ENCODE measurements at regions not wholly inside any gene's neighbourhood (a gene's known extent, or its start where the extent isn't known, plus 50 kb on each side); places are given as distances from the start of the nearest gene placed in this dataset.

DNA sequence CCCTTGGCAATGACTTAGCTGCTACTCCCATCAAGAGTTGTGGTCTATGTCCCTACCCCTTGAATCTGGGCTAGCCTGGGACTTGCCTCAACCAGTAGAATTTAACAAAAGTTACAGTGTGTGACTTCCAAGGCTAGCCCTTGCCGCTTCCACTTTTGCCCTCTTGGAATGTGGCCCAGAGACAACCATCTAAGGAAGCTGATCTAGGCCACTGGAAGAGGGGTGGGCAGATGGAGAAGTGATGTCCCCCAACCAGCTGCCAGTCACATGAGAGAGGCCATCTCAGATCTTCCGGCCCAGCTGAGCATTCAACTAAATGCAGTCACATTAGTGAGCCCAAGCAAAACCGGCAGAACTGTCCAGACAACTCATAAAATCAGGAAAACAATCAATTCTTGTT lies 115.1 kb downstream of the TOMM20 start:
- Histone ChIP-seq H2AFZ (ENCODE audit: low read length) (no peak overlapping the region), H2AK5ac (ENCODE audit: insufficient read length, low read length) (no peak overlapping the region), H3K27me3 (ENCODE audit: insufficient read depth, low read length) (no peaks in the 10 kb centered on the region; the same call in 1 of the 2 replicates), H3K4ac (ENCODE audit: low read depth, low read length) (no peak overlapping the region), H2BK120ac (ENCODE audit: low read depth, low read length, poor library complexity, severe bottlenecking) (no peak overlapping the region), H3K9me3 (ENCODE audit: control insufficient read depth, low read depth, low read length) (no peaks in the 10 kb centered on the region), H3K56ac (ENCODE audit: insufficient read length, low read depth, low read length) (no peak overlapping the region), H4K8ac (replicated peaks; ENCODE audit: insufficient read length, low read depth, low read length) (no peak overlapping the region), H3K4me1 (ENCODE audit: insufficient read depth, low read length) (no peaks in the 10 kb centered on the region), H3K79me1 (ENCODE audit: insufficient read depth, low read depth, low read length, poor library complexity, severe bottlenecking) (no peaks in the 10 kb centered on the region), H4K91ac (ENCODE audit: insufficient read length, low read depth, low read length) (no peak overlapping the region), H3K23ac (ENCODE audit: insufficient read length, low read depth, low read length) (no peak overlapping the region), H4K20me1 (ENCODE audit: control insufficient read depth, insufficient read depth, insufficient read length) (no peaks in the 10 kb centered on the region), H3K14ac (ENCODE audit: insufficient read depth, low read length) (no peak overlapping the region), H3K9ac (ENCODE audit: extremely low read depth, insufficient read length, low read length) (no peak overlapping the region), H2BK15ac (ENCODE audit: low read depth, low read length) (no peak overlapping the region), H2BK20ac (ENCODE audit: low read depth, low read length, poor library complexity, severe bottlenecking) (no peak overlapping the region), H3K79me2 (ENCODE audit: insufficient read depth, low read length) (no peaks in the 10 kb centered on the region), H3K27ac (ENCODE audit: insufficient read length, low read depth, low read length) (no peak overlapping the region), H3K4me2 (ENCODE audit: insufficient read depth, insufficient read length, low read length) (no peak overlapping the region), H2BK5ac (ENCODE audit: insufficient read length, low read length) (no peak overlapping the region), H4K5ac (ENCODE audit: insufficient read length, low read depth, low read length) (no peak overlapping the region), H3K23me2 (ENCODE audit: insufficient read length, low read depth, low read length, poor library complexity, severe bottlenecking) (no peaks in the 10 kb centered on the region), H2BK12ac (ENCODE audit: insufficient read length, low read depth, low read length) (no peak overlapping the region), H3T11ph (ENCODE audit: low read length) (no peak overlapping the region), H3K18ac (ENCODE audit: insufficient read length, low read depth, low read length) (no peak overlapping the region)
- H3K27me3 Mint-ChIP-seq (ENCODE audit: low read depth), result no peaks in the 10 kb centered on the region; the same call in none of the 2 replicates
- TF ChIP-seq, protein P1, sequence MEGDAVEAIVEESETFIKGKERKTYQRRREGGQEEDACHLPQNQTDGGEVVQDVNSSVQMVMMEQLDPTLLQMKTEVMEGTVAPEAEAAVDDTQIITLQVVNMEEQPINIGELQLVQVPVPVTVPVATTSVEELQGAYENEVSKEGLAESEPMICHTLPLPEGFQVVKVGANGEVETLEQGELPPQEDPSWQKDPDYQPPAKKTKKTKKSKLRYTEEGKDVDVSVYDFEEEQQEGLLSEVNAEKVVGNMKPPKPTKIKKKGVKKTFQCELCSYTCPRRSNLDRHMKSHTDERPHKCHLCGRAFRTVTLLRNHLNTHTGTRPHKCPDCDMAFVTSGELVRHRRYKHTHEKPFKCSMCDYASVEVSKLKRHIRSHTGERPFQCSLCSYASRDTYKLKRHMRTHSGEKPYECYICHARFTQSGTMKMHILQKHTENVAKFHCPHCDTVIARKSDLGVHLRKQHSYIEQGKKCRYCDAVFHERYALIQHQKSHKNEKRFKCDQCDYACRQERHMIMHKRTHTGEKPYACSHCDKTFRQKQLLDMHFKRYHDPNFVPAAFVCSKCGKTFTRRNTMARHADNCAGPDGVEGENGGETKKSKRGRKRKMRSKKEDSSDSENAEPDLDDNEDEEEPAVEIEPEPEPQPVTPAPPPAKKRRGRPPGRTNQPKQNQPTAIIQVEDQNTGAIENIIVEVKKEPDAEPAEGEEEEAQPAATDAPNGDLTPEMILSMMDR (conservative IDR thresholded peaks at IDR 0.05), result no peak
- peaks cover 0 to 2% of the 10 kb centered on the region in 2 experiments; a peak in 2 of 5 replicates for H3K9me3 Mint-ChIP-seq
- H3K36me3 Mint-ChIP-seq (ENCODE audit: insufficient read depth in 1 of 3, low read depth in 3 of 3), result no peaks in the 10 kb centered on the region
- no peak for DNase-seq
- H3K4me1 Mint-ChIP-seq, result peaks cover 31% of the 10 kb centered on the region in 2 experiments
- H3K27ac Mint-ChIP-seq, result no peak overlapping the region
- H3K4me3 Mint-ChIP-seq, result no peak overlapping the region
- no CpG with 5 or more reads among the region's 3 CpGs for WGBS (ENCODE audit: extremely low coverage, insufficient read length, low lambda C conversion rate)

All from H9 (cell line).